Stimulated activated naive CD4-positive, alpha-beta T cell (primary cell): ENCODE measurements at regions not wholly inside any gene's neighbourhood (a gene's known extent, or its start where the extent isn't known, plus 50 kb on each side); places are given as distances from the start of the nearest gene placed in this dataset.
"Not testable (repeated sequence)": the region's sequence is repeated elsewhere in the genome, so short reads cannot be mapped to it uniquely, and the experiment has no call there.

Experiments used
- DNase-seq, 6 experiments: peaks; one replicate each; lab custom pipeline; 2025; lab: John Stamatoyannopoulos, UW

GRCh38 chr20:57999465-58000111, 228.9 kb downstream of the ANKRD60 start:
- DNase-seq, result no peak

GRCh38 chr20:57998981-57999464, 229.4 kb downstream of the ANKRD60 start:
- no peak for DNase-seq

- no peak for DNase-seq
Measured at GRCh38 chr20:57998276-57998675, 230.2 kb downstream of the ANKRD60 start.

- no peak for DNase-seq
Measured at GRCh38 chr20:57996936-57997890, 231.2 kb downstream of the ANKRD60 start.

- DNase-seq, result no peak
Measured at GRCh38 chr20:57996465-57996864, 232.0 kb downstream of the ANKRD60 start.

- no peak for DNase-seq
Measured at GRCh38 chr20:57995381-57995977, 233.0 kb downstream of the ANKRD60 start.

- no peak for DNase-seq
Measured at GRCh38 chr20:57993716-57994431, 234.6 kb downstream of the ANKRD60 start.

- no peak for DNase-seq
Measured at GRCh38 chr20:57991211-57991881, 237.1 kb downstream of the ANKRD60 start.

GRCh38 chr20:57990396-57990987, 238.0 kb downstream of the ANKRD60 start:
- no peak for DNase-seq

GRCh38 chr20:57988828-57989227, 239.6 kb downstream of the ANKRD60 start:
- no peak for DNase-seq

GRCh38 chr20:57988422-57988821, 240.0 kb downstream of the ANKRD60 start:
- no peak for DNase-seq

- DNase-seq, result no peak
Measured at GRCh38 chr20:57987659-57988058, 240.8 kb downstream of the ANKRD60 start.

GRCh38 chr20:57986666-57987065, 241.8 kb downstream of the ANKRD60 start:
- no peak for DNase-seq

- DNase-seq, result no peak
Measured at GRCh38 chr20:57985278-57985677, 243.2 kb downstream of the ANKRD60 start.

- DNase-seq, result no peak
Measured at GRCh38 chr20:57983082-57983481, 245.4 kb downstream of the ANKRD60 start.

- no peak for DNase-seq
Measured at GRCh38 chr20:57980506-57980905, 247.9 kb downstream of the ANKRD60 start.

- no peak for DNase-seq
Measured at GRCh38 chr20:57977569-57977968, 250.9 kb downstream of the ANKRD60 start.

- no peak for DNase-seq
Measured at GRCh38 chr20:57977141-57977540, 251.3 kb downstream of the ANKRD60 start.

GRCh38 chr20:57974863-57975262, 253.6 kb downstream of the ANKRD60 start:
- DNase-seq, result no peak

- DNase-seq, result no peak
Measured at GRCh38 chr20:57973886-57974285, 254.6 kb downstream of the ANKRD60 start.

- DNase-seq, result not testable (repeated sequence)
Measured at GRCh38 chr20:57971583-57971982, 256.9 kb downstream of the ANKRD60 start.
